ENCODE measurements at regions not wholly inside any gene's neighbourhood (a gene's known extent, or its start where the extent isn't known, plus 50 kb on each side); places are given as distances from the start of the nearest gene placed in this dataset.

- TF ChIP-seq, protein P1, sequence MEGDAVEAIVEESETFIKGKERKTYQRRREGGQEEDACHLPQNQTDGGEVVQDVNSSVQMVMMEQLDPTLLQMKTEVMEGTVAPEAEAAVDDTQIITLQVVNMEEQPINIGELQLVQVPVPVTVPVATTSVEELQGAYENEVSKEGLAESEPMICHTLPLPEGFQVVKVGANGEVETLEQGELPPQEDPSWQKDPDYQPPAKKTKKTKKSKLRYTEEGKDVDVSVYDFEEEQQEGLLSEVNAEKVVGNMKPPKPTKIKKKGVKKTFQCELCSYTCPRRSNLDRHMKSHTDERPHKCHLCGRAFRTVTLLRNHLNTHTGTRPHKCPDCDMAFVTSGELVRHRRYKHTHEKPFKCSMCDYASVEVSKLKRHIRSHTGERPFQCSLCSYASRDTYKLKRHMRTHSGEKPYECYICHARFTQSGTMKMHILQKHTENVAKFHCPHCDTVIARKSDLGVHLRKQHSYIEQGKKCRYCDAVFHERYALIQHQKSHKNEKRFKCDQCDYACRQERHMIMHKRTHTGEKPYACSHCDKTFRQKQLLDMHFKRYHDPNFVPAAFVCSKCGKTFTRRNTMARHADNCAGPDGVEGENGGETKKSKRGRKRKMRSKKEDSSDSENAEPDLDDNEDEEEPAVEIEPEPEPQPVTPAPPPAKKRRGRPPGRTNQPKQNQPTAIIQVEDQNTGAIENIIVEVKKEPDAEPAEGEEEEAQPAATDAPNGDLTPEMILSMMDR (IDR thresholded peaks at IDR 0.05; ENCODE audit: low read depth, low read length, poor library complexity, severe bottlenecking) = no peak
- TF ChIP-seq EZH2phosphoT487 (IDR thresholded peaks at IDR 0.05; ENCODE audit: borderline replicate concordance, low read length) = no peak
Measured at GRCh38 chr4:189530848-189531247, 409.8 kb upstream of the FRG1 start.

Measured in DOHH2 (cell line).